GM19025 (cell line): ENCODE measurements at regions not wholly inside any gene's neighbourhood (a gene's known extent, or its start where the extent isn't known, plus 50 kb on each side); places are given as distances from the start of the nearest gene placed in this dataset.
"Not testable (repeated sequence)": the region's sequence is repeated elsewhere in the genome, so short reads cannot be mapped to it uniquely, and the experiment has no call there.

Experiments used
- ATAC-seq: cut with Tn5 transposase; IDR thresholded peaks from one replicate; pipeline ENCODE4 v1.9.1; 2021; ENCODE audit warnings: mild to moderate bottlenecking, low read depth, moderate library complexity; ENCODE audit not compliant: unreplicated experiment

GRCh38 chr1:221983444-221983843, 241.6 kb upstream of the DUSP10 start:
- no peak for ATAC-seq

- no peak for ATAC-seq
These were observed 239.6 kb upstream of the DUSP10 start for GRCh38 chr1:221981461-221981860.

- no peak for ATAC-seq
These were observed 237.6 kb upstream of the DUSP10 start for GRCh38 chr1:221979444-221980032.

GRCh38 chr1:221978631-221979334, 236.9 kb upstream of the DUSP10 start:
- ATAC-seq, result not testable (repeated sequence)

- not testable (repeated sequence) for ATAC-seq
These were observed 231.9 kb upstream of the DUSP10 start for GRCh38 chr1:221973787-221974186.

GRCh38 chr1:221972276-221973235, 230.7 kb upstream of the DUSP10 start:
- ATAC-seq, result no peak

- not testable (repeated sequence) for ATAC-seq
These were observed 229.1 kb upstream of the DUSP10 start for GRCh38 chr1:221971035-221971434.

- not testable (repeated sequence) for ATAC-seq
These were observed 227.5 kb upstream of the DUSP10 start for GRCh38 chr1:221969298-221969858.

GRCh38 chr1:221967538-221967937, 225.6 kb upstream of the DUSP10 start:
- not testable (repeated sequence) for ATAC-seq

- ATAC-seq, result not testable (repeated sequence)
These were observed 225.0 kb upstream of the DUSP10 start for GRCh38 chr1:221966888-221967287.

- ATAC-seq, result not testable (repeated sequence)
These were observed 224.0 kb upstream of the DUSP10 start for GRCh38 chr1:221965891-221966290.

GRCh38 chr1:221965252-221965651, 223.4 kb upstream of the DUSP10 start:
- ATAC-seq, result no peak

- no peak for ATAC-seq
These were observed 221.9 kb upstream of the DUSP10 start for GRCh38 chr1:221963742-221964141.

- no peak for ATAC-seq
These were observed 220.5 kb upstream of the DUSP10 start for GRCh38 chr1:221962385-221962784.

GRCh38 chr1:221961532-221962292, 219.8 kb upstream of the DUSP10 start:
- peak; percentile 87 for ATAC-seq

- ATAC-seq, result not testable (repeated sequence)
These were observed 216.3 kb upstream of the DUSP10 start for GRCh38 chr1:221958161-221958562.

- not testable (repeated sequence) for ATAC-seq
These were observed 215.5 kb upstream of the DUSP10 start for GRCh38 chr1:221957350-221957749.

GRCh38 chr1:221949996-221950395, 208.1 kb upstream of the DUSP10 start:
- ATAC-seq, result no peak

GRCh38 chr1:221948459-221948858, 206.6 kb upstream of the DUSP10 start:
- no peak for ATAC-seq

GRCh38 chr1:221947731-221948130, 205.8 kb upstream of the DUSP10 start:
- no peak for ATAC-seq
